Prostate gland (tissue), 2 donors: ENCODE measurements at regions not wholly inside any gene's neighbourhood (a gene's known extent, or its start where the extent isn't known, plus 50 kb on each side); places are given as distances from the start of the nearest gene placed in this dataset.

ENCODE experiments used
- POLR2A ChIP-seq: fragments of 450-650 bp; IDR thresholded peaks from one replicate; pipeline ENCODE4 v1.6.1; 2016; ENCODE audit warnings: antibody characterized with exemption, mild to moderate bottlenecking
- POLR2AphosphoS5 ChIP-seq: sonication (generic); formaldehyde crosslinking; IDR thresholded peaks from one replicate; pipeline ENCODE4 v1.6.1; 2017; ENCODE audit warnings: antibody characterized with exemption
- TF ChIP-seq, protein P1 (sequence below), 4 experiments: fragments of 200-600 bp in 2 of 4; fragments of 450-650 bp in 2 of 4; sonication (generic) in 2 of 4; IDR thresholded peaks; 1 replicate in 3 of 4; 2 replicates in 1 of 4; pipeline ENCODE4 v1.5.1; 2016 to 2019; ENCODE audit warnings: antibody characterized with exemption in 4 of 4, mild to moderate bottlenecking in 2 of 4, moderate library complexity in 2 of 4

DNA sequence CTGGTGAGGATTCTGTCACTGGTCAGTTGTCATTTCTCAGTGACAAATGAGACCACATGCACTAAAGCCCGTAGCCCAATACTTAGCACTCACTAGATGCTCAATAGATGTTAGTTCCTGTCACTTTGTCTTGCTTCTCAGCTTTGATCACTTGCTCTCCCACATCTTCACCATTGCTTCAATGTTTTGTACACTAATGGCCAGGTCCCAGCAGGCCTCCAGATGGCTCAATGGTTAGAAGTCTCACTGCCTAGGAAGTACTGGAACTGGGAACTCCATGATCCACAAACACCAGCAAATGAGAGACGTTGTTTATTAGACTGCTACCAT, 502.8 kb upstream of the JARID2 start:
- TF ChIP-seq, protein P1, sequence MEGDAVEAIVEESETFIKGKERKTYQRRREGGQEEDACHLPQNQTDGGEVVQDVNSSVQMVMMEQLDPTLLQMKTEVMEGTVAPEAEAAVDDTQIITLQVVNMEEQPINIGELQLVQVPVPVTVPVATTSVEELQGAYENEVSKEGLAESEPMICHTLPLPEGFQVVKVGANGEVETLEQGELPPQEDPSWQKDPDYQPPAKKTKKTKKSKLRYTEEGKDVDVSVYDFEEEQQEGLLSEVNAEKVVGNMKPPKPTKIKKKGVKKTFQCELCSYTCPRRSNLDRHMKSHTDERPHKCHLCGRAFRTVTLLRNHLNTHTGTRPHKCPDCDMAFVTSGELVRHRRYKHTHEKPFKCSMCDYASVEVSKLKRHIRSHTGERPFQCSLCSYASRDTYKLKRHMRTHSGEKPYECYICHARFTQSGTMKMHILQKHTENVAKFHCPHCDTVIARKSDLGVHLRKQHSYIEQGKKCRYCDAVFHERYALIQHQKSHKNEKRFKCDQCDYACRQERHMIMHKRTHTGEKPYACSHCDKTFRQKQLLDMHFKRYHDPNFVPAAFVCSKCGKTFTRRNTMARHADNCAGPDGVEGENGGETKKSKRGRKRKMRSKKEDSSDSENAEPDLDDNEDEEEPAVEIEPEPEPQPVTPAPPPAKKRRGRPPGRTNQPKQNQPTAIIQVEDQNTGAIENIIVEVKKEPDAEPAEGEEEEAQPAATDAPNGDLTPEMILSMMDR (IDR thresholded peaks at IDR 0.05) = no peak
- no peak for TF ChIP-seq POLR2A
- TF ChIP-seq POLR2AphosphoS5 = no peak
